SKM-1 treated with dmso at 0.1 percent for 144 hours (cell line): ENCODE measurements at regions not wholly inside any gene's neighbourhood (a gene's known extent, or its start where the extent isn't known, plus 50 kb on each side); places are given as distances from the start of the nearest gene placed in this dataset.
"Not testable (repeated sequence)": the region's sequence is repeated elsewhere in the genome, so short reads cannot be mapped to it uniquely, and the experiment has no call there.

ENCODE experiments used
- DNase-seq: peaks from one replicate; lab custom pipeline; 2025; ENCODE audit not compliant: unreplicated experiment; lab: John Stamatoyannopoulos, UW

DNA sequence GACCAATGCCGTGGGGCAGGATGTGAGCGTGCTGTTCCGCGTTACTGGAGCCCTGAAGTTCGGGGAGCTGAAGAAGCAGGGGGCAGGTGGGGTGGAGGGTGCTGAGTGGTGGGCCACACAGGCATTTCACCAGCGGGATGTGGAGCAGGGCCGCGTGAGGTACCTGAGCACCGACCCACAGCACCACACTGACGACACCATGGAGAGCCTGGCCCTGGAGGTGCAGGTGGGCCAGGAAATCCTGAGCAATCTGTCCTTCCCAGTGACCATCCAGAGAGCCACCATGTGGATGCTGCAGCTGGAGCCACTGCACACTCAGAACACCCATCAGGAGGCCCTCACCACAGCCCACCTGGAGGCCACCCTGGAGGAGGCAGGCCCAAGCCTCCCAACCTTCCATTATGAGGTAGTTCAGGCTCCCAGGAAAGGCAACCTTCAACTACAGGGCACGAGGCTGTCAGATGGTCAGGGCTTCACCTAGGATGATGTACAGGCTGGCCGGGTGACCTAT, 179.6 kb downstream of the TBC1D2B start:
- no peak for DNase-seq

DNA sequence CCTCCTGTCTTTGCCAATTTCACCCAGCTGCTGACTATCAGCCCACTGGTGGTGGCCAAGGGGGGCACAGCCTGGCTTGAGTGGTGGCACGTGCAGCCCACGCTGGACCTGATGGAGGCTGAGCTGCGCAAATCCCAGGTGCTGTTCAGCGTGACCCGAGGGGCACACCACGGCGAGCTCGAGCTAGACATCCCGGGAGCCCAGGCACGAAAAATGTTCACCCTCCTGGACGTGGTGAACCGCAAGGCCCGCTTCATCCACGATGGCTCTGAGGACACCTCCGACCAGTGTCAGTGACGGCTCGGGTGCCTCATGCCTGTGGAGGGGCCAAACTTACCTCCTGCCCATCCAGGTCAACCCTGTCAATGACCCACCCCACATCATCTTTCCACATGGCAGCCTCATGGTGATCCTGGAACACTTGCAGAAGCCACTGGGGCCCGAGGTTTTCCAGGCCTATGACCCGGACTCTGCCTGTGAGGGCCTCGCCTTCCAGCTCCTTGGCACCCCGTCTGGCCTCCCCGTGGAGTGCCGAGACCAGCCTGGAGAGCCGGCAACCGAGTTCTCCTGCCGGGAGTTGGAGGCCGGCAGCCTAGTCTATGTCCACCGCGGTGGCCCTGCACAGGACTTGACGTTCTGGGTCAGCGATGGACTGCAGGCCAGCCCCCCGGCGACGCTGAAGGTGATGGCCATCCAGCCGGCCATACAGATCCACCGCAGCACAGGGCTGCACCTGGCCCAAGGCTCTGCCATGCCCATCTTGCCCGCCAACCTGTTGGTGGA, 180.2 kb downstream of the TBC1D2B start:
- DNase-seq: not testable (repeated sequence)

DNA sequence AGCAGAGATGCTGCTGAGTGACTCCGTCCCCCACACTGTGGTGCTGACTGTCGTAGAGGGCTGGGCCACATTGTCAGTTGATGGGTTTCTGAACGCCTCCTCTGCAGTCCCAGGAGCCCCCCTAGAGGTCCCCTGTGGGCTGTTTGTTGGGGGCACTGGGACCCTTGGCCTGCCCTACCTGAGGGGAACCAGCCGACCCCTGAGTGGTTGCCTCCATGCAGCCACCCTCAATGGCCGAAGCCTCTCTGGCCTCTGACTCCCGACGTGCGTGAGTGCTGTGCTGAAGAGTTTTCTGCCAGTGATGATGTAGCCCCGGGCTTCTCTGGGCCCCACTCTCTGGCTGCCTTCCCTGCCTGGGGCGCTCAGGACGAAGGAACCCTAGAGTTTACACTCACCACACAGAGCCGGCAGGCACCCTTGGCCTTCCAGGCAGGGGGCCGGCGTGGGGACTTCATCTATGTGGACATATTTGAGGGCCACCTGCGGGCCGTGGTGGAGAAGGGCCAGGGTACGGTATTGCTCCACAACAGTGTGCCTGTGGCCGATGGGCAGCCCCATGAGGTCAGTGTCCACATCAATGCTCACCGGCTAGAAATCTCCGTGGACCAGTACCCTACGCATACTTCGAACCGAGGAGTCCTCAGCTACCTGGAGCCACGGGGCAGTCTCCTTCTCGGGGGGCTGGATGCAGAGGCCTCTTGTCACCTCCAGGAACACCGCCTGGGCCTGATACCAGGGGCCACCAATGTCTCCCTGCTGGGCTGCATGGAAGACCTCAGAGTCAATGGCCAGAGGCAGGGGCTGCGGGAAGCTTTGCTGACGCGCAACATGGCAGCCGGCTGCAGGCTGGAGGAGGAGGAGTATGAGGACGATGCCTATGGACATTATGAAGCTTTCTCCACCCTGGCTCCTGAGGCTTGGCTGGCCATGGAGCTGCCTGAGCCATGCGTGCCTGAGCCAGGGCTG, 181.1 kb downstream of the TBC1D2B start:
- DNase-seq: not testable (repeated sequence)

DNA sequence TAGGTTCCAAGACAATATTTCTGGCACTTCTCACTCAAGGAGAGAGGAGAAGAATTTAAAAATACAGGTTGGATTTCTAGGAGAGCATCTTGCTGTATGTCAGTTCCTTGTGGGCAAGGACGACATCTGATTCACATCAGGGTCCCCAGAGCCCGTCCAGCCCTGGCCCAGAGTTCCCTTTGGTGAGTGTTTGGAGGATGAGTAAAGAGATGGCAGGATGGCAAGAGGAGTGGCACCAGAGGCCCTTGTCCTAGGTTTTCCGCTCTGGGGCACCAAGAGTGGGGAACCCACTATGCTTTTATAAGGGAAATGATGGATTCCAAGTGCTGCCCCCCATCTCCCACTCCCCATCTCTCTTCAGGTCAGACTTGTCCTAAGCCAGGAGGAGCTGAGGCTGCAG, 181.8 kb downstream of the TBC1D2B start:
- no peak for DNase-seq

DNA sequence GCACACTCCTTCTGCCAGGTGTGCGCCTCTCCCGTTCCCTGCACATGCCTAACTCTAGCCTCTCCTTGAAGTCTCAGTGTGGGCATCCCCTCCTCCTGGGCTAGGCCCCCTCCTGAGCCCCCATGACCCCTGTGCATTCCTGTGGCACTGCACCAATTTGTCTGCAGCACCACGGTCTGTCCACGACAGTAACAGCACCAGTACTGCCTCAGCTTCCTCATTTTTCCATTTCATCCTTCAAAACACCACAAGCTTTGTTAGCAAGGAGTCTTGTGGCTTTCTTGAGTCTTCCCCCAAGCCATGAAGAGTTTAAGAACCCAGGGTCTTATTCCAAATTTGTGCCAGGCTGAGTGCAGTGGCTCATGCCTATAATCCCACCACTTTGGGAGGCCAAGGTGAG, 182.4 kb downstream of the TBC1D2B start:
- DNase-seq: peak; percentile 43

DNA sequence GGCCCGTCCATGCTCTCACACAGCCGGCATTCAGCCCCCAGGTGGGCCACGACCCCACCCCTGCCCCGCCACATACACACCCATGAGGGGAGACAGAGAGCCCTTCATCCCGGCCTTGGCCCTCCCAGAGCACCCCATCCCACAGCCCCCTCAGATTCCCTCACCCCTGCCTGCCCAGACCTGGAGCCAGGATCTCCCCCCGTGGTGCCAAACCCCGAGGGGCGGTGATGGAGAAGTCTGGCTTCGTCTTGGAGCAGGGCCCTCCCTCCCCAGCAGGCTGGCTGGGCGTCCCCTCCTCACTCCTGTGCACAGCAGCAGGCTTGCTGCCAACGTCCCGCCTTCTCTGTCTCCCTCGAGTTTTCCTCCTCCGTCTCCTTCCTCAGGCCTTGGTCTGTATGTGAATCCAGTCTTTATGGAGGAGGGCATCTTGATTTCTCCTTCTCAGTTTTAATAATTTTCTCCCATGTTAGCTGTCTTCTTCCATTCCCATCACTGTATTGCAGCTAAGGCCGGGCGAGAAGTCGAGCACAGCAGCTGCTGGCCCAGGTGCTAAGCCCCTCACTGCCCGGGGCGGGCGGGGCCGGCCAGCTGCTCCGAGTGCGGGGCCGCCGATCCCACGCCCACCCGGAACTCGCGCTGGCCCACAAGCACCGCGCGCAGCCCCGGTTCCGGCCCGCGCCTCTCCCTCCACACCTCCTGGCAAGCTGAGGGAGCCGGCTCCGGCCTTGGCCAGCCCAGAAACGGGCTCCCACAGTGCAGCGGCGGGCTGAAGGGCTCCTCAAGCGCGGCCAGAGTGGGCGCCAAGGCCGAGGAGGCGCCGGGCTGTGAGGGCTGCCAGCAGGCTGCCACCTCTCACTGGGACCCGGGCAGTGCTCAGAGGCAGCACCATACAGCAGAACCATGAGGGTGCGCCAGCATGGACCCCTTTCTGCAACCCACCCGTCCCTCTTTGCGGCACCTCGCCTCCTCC, 183.6 kb downstream of the TBC1D2B start:
- not testable (repeated sequence) for DNase-seq

DNA sequence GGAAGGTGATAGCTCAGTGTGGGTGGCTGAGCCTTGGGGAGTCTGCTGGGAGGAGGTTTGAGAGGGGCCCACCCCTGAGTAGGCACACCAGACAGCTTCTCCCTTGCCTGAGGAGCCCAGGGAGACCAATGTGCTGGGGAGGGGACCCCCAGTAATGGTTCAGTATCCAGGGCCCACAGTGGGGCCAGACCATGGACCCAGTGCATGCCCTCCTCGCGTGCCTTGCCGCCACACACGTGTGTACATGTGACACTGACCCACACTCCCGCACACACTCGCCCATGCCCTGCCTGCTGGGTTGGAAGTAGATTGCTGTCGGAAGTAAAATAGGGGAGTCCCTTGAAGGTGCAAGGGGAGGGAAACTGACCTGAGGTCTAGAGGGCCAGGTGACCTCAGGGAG, 184.3 kb downstream of the TBC1D2B start:
- not testable (repeated sequence) for DNase-seq

DNA sequence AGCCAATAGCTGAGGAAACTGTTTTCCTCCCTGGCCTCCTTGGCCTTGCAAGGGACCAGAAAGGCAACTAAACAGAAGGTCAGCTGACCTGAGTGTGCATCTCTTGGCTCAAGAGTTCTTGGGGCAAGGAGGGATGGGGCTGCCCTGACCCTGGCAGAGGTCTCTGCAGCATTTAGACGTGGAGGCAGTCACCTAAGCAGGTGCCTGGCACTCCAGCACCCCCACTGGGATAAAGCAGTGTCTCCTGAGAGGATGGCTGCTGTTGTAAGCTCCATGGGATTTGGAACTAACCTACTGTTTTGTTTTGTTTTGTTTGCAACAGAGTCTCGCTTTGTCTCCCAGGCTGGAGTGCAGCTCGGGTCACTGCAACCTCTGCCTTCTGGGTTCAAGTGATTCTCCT, 185.2 kb downstream of the TBC1D2B start:
- DNase-seq: no peak

DNA sequence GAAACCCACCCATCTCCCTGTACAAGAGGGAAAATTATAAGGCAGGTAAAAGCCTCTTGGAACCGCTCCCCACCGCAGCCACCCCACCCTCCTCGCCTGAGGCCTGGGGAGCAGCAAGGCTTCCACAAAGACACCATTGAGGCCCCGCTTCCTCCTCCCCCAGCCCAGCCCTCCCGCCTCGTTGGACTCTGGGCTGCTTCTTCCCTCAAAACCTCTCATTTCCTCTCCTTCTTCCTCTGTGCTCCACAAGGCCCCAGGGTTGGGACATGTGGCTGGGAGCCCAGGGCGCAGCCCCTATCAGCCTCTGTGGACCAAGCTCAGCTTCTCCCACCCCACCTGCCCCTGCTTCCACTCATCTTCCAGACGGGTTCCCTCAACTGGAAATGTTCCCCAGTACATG, 185.6 kb downstream of the TBC1D2B start:
- peak; percentile 26 for DNase-seq

DNA sequence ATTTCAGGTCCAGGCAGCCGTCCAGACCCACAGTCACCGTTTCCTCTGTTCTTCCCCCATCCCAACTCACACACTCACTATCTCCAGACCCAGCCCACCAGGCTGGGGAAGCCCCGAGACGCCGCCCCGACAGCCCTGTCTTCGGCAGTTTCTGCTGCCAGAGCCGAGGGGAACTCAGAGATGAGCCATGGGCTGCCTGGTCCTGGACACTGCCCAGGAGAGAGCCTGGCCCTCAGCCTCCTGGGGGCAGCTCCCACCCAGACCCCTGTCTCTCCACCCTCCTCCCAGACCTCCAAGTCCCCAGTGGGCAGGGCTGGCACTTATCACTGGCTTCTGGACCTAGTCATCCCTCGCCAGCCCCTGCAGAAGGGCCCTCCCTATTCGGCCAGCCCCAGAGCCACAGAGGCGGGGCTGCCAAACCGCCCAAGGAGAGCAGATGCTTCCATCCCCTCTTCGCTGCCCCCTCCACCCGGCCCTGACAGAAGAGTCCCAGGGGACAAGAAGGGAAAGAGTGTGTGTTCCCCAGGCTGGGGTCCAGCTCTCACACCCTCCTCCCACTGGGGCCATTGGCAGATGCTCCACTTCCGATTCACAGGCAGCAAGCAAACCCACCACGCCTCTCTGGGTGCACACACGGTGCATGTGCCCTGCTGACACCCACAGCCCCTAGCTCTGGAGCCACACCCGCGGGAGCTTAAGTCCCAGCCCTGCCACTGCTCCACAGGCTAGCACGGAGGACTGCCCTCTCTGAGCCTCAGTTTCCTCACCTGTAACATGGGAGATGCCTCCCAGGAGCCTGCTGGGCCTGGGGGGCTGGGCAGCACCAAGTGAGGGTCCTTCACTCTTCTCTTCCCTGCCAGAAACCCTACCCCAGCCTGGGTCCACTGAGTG, 186.4 kb downstream of the TBC1D2B start:
- DNase-seq: not testable (repeated sequence)

DNA sequence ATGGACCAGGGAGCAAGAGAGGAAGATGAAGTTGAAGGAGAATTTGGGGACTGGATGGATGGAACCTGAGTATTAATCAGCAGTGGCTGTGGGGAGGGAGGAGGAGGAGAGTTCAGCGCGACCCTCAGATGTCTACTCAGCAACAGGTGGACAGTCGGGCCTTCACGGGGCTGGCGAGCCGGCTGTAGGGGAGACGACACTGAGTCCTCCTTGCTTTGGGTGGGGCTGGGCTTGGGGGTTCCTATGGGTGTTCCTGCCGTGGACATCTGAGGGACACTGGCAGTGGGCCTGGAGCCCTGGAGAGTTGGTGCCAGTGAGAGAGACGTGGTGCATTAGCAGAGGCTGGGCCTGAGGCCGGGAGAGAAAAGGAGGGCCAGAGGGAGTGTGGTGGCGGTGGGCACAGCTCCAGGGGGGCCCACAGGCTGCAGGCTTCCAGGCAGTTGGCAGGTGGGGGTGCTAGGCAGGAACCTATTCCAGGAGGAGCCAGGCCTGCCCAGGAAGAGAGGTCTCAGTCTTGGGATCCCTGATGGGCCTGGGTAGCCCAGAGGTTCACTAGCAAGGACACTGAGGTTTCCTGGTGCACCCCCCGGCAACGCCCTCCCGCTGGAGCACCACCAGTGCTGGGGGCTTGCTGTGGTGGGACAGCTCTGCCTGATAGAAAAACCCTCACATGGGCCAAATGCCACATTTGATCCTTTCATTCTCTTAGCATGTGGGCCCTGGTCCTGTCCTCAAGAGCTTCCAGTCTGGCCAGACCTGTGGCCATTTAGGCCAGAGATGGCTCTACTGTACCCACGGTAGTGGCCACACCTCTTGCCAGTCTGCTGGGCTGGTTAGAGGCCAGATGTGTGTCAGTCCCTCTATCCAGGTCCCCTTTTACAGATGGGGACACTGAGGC, 187.4 kb downstream of the TBC1D2B start:
- not testable (repeated sequence) for DNase-seq

DNA sequence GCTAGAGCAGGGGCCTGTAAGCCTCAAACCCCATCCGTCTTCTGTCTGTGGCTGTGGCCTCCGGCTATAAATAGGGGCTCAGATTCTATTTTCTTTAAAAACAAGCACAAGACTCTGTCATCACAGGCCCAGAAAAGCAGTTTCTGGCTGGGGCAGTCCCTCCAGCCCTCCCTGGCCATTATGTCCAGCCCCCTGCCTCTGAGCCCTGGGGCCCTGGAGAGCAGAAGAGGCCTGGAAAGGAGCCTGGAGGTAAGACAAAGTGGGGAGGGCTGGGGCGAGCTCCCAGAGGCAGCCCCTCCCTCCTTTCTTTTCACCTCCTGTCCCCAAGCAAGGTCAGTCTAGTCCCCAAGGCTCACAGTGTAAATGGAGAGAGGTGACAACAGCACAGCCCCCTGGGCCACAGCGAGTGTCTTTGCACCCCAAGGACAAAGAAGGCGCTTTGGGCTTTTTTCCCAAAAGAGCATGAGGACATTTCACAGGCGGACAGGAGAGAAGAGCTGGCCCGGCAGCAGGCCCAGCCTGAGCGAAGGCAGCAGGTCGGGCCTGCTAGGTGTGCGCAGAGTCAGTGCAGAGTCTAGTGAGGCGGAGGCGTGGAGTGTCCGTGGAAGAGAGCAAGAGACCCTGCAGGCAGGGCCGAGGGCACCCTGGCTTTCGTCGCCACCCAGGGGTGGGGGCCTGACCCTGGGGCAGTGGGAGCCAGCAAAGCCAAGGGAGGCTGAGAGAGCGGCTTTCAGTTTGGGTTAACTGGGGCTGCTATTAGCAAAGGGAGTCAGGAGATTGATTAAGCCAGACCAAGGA, 188.3 kb downstream of the TBC1D2B start:
- DNase-seq: no peak

DNA sequence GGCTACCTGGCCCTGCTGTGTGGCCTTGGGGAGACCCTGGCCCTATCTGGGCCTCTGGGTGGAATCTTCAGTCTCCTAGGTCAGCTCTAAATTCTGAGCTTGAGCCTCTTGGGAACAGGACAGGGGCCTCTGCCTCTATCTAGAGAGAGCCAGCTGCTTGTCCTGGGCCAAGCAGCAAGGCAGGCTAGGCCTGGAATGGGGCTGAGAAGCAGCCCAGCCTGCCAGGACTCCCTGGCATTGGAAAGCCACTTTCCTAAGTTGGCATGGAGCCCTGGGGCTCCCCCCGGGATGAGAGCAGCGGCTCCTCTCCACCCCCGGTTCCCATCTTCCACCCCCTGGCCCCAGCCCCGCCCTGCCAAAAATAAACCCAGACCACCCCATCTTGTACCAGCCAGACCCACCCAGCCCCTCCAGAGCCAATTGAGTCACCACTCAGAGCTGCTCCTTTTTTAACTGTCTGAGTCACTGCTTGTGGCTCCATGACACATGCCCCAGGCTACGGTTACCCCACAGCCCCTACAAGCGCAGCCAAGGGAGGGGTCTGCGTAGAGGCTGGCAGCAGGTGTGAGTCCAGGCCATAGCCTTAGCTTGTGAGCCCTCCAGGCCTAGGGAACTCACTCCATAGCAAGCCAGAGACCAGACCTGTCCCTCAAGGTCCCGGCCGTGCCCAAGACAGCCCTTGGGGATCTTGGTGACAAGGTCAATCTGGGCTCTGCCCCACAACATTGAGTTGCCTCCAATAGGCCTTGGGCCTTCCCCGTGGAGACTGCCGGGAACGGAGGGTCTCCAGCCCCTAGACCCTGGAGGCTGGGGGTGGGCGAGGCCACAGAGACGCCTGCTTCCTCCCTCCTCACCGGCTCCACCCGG, 189.7 kb downstream of the TBC1D2B start:
- not testable (repeated sequence) for DNase-seq

DNA sequence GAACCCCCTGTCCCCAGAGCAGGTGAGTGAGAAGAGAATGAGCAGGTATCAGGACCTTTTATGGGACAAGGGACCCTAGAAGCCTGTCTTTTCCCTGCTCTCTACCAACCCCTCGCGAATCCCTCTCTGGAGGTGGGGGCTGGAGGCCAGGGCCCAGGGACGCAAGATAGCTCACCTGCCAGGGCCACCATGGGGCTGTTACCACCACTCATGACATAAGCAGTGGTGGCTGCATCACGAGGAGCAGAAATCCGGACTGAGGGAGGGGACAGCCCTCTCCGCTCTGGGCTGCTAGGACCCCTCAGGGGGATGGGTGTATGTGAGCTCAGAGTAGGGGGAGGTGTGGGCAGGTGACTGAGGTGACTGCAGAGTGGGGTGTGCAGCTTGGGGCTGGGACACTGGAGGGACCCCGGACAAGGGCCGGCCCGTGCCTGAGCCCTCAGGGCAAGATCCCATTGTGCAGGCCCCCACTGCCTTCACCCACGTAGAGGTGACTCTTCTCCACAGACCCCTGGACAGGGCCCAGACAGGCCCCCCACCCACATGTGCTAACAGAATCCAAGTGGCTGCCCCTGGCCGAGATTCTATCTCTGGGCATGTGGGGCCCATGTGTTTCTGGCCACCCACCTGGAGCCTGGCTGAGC, 190.6 kb downstream of the TBC1D2B start:
- no peak for DNase-seq

DNA sequence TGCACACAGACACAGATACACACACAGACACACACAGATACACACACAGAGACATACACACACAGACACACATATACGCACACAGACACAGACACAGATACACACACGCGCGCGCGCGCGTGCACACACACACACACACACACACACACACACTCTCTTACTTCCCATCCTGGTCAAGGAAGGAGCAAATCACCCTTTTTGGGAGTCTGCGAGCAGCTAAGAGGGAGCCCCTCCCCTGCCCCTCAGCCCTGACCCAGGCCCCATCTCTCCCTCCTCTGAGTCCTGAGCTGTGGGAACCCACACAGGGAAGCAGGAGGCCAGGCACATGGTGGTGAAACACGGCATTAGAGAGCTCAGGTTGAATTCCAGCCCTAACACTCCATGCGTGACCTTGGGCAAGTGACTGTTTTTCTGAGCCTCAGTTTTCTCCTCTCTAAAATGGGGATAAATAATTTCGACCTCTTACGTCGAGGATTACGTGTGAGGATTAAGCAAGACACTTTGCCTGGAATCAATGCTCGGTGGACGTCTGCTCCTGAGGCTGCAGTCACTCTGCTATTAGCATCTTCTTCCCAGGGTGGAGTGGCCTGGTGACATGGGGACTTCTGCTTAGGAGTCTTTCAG, 191.5 kb downstream of the TBC1D2B start:
- DNase-seq: not testable (repeated sequence)

DNA sequence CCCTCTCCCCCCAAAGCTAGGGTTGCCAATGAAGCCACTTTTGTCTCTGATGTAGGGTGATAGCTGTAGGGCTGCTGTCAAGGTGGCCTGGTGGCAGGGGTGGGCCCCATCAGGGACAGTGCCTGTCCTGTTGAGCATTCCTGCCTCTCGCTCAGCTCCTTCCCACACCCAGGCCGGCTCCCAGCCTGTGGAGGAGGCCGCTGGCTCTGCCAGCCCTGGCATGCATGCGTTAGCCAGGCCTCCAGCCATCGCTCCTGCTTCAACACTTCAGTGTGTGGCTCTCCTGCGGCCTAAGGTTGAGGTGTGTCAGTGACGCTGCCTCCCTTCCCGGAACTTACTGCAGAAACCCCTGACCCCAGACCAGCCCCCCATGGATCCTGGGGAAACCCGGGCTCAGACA, 194.5 kb downstream of the TBC1D2B start:
- DNase-seq: not testable (repeated sequence)
